K562 (cell line): ENCODE measurements at regions not wholly inside any gene's neighbourhood (a gene's known extent, or its start where the extent isn't known, plus 50 kb on each side); places are given as distances from the start of the nearest gene placed in this dataset.

Experiments used
- ATAC-seq: fragments of 200-7000 bp; cut with Tn5 transposase; 3 replicates; pipeline ENCODE4 v1.9.1; 2020; ENCODE audit warnings: moderate library complexity
- BruUV-seq: library from RNA; stranded (reverse); fragments of 400-500 nt; replicated peaks from 2 replicates; lab custom pipeline; 2021; lab: Mats Ljungman, UMichigan
- CTCF ChIA-PET: fragments of 300-600 bp; formaldehyde crosslinking; extraction: SDS; loops from one replicate; lab custom pipeline; 2021; ENCODE audit warnings: low intra/inter-chr PET ratio; lab: Yijun Ruan, JAX
- POLR2A ChIA-PET: fragments of 300-600, 350-650 bp; sonication (Branson Sonifier 250); formaldehyde crosslinking; extraction: SDS; loops from one replicate; lab custom pipeline; 2021; ENCODE audit warnings: antibody characterized with exemption, inconsistent platforms; lab: Yijun Ruan, JAX
- DNase-seq, 4 experiments: peaks; one replicate each; pipeline versions ENCODE4 v3.0.0 to v3.0.0-alpha.2; 2011 to 2018; ENCODE audit warnings: low spot score in 3 of 4, mixed read lengths in 3 of 4; ENCODE audit errors: extremely low read depth in 1 of 4
- FAIRE-seq: peaks from 2 replicates; lab custom pipeline; 2011; peaks lifted over from hg19 to GRCh38; lab: Jason Lieb, UNC
- H2AFZ ChIP-seq: 2 replicates; pipeline ENCODE4 v1.6.0; 2011; ENCODE audit warnings: low read depth, low read length, control low read depth, inconsistent platforms
- H3K27ac ChIP-seq: fragments of 200-600 bp; 3 replicates; pipeline ENCODE4 v1.8.0; 2011; ENCODE audit warnings: low read depth, mild to moderate bottlenecking, control low read depth, inconsistent platforms, low read length, moderate library complexity, mixed read lengths; ENCODE audit errors: extremely low read depth
- H3K27me3 ChIP-seq, 2 experiments: fragments of 300-600 bp in 1 of 2; 2 replicates in 1 of 2; 3 replicates in 1 of 2; pipeline versions ENCODE4 v1.6.0 to v1.8.0; 2011; ENCODE audit warnings: inconsistent platforms in 2 of 2, low read length in 2 of 2, mild to moderate bottlenecking in 1 of 2, mixed read lengths in 1 of 2, moderate library complexity in 1 of 2; ENCODE audit not compliant: control insufficient read depth in 2 of 2, insufficient read depth in 2 of 2
- H3K36me3 ChIP-seq: fragments of 300-600 bp; 3 replicates; pipeline ENCODE4 v1.8.0; 2011; ENCODE audit warnings: mild to moderate bottlenecking, low read length, inconsistent platforms; ENCODE audit not compliant: control insufficient read depth, insufficient read depth
- H3K4me1 ChIP-seq, 2 experiments: fragments of 200-600 bp in 1 of 2; replicated peaks in 1 of 2; 2 replicates in 1 of 2; 3 replicates in 1 of 2; pipeline versions ENCODE4 v1.5.1 to v1.8.0; 2011; ENCODE audit warnings: inconsistent platforms in 2 of 2, low read length in 2 of 2, mild to moderate bottlenecking in 1 of 2, mixed read lengths in 1 of 2, moderate library complexity in 1 of 2; ENCODE audit not compliant: control insufficient read depth in 2 of 2, insufficient read depth in 2 of 2
- H3K4me2 ChIP-seq: 2 replicates; pipeline ENCODE4 v1.6.1; 2011; ENCODE audit warnings: low read length, control low read depth, inconsistent platforms, mixed read lengths; ENCODE audit not compliant: insufficient read depth
- H3K4me3 ChIP-seq: fragments of 200-600 bp; sonication (generic), shearing (Covaris generic); 2 replicates; pipeline ENCODE4 v1.5.1; 2016; ENCODE audit warnings: control low read depth, inconsistent platforms
- H3K79me2 ChIP-seq: fragments of 200-600 bp; 3 replicates; pipeline ENCODE4 v1.8.0; 2011; ENCODE audit warnings: low read length, inconsistent platforms; ENCODE audit not compliant: control insufficient read depth, insufficient read depth
- H3K9ac ChIP-seq, 2 experiments: 2 replicates each; pipeline versions ENCODE4 v1.6.0 to v1.6.1; 2011; ENCODE audit warnings: low read depth in 2 of 2, low read length in 2 of 2, control low read depth in 1 of 2, inconsistent platforms in 1 of 2, mild to moderate bottlenecking in 1 of 2, mixed read lengths in 1 of 2; ENCODE audit not compliant: insufficient read depth in 1 of 2
- H3K9me1 ChIP-seq: one replicate; pipeline ENCODE4 v1.6.0; 2011; ENCODE audit warnings: inconsistent platforms, mild to moderate bottlenecking, low read length, moderate library complexity; ENCODE audit not compliant: control insufficient read depth, insufficient read depth
- H3K9me3 ChIP-seq: replicated peaks from 2 replicates; pipeline ENCODE4 v1.5.1; 2011; ENCODE audit warnings: low read depth, low read length, inconsistent platforms; ENCODE audit not compliant: control insufficient read depth, insufficient read depth
- H4K20me1 ChIP-seq: replicated peaks from 2 replicates; pipeline ENCODE4 v1.6.1; 2011; ENCODE audit warnings: low read length, inconsistent platforms, mixed read lengths; ENCODE audit not compliant: control insufficient read depth, insufficient read depth
- ZBTB1 ChIP-seq: sonication (generic); formaldehyde crosslinking; IDR thresholded peaks from 2 replicates; pipeline ENCODE4 v1.8.1; 2023; ENCODE audit warnings: missing genetic modification reagents, low read depth, mild to moderate bottlenecking, borderline replicate concordance
- ZFP30 ChIP-seq: fragments of 250-450 bp; sonication (Bioruptor Pico); IDR thresholded peaks from 2 replicates; pipeline ENCODE4 v1.8.0; 2022; ENCODE audit warnings: moderate library complexity, mild to moderate bottlenecking, inconsistent platforms, borderline replicate concordance
- WGBS: fragments of 100-300 bp; shearing (Covaris generic); methylation state at CpG from one replicate; pipeline ENCODE4 v1.1.6; 2016; ENCODE audit warnings: low coverage, mixed read lengths; ENCODE audit not compliant: insufficient coverage; ENCODE audit errors: missing lambda C conversion rate; 5-methylcytosine and 5-hydroxymethylcytosine counted together
- in situ Hi-C: fragments of 300-500 bp; cut with MboI; formaldehyde crosslinking; loops from 4 replicates; pipeline ENCODE4 v1.15.0; 2018; ENCODE audit warnings: inconsistent platforms, mixed read lengths
- intact Hi-C: fragments of 100-400 bp; cut with micrococcal nuclease; formaldehyde crosslinking; loops from 2 replicates; pipeline ENCODE4 v1.14.2; 2022

- POLR2A ChIA-PET = no interaction called here
- no peaks in the 10 kb centered on the region for H3K4me1 ChIP-seq
- no peaks in the 10 kb centered on the region for H3K36me3 ChIP-seq
- no peaks in the 10 kb centered on the region for H3K27me3 ChIP-seq
- no peaks in the 10 kb centered on the region for H3K9me1 ChIP-seq
- BruUV-seq = no TSS peak
- H3K9ac ChIP-seq = no peak overlapping the region
- DNase-seq (no peak), ATAC-seq (no peak), FAIRE-seq (no peak)
- no peak overlapping the region for H3K4me3 ChIP-seq
- no peak overlapping the region for H2AFZ ChIP-seq
- CTCF ChIA-PET = no interaction called here
- no peaks in the 10 kb centered on the region for H3K9me3 ChIP-seq
- no peak overlapping the region for H3K4me2 ChIP-seq
- no peaks in the 10 kb centered on the region for H3K79me2 ChIP-seq
- TF ChIP-seq ZBTB1 (CRISPR knock-in tag) = no peak
- TF ChIP-seq, all 486 proteins: peak for 0
- intact Hi-C loops (no loop called here), in situ Hi-C loops (no loop called here)
- H4K20me1 ChIP-seq = no peaks in the 10 kb centered on the region
- WGBS = 9% methylated on average over 14 of the region's 14 CpGs
- no peak overlapping the region for H3K27ac ChIP-seq
These were observed 491.2 kb downstream of the PYDC2 start for GRCh38 chr3:191952186-191952585.

- Histone ChIP-seq H3K4me1 (no peaks in the 10 kb centered on the region), H3K4me3 (no peak overlapping the region), H3K79me2 (no peaks in the 10 kb centered on the region), H2AFZ (no peak overlapping the region), H3K9me1 (no peaks in the 10 kb centered on the region), H3K27ac (no peak overlapping the region), H3K36me3 (no peaks in the 10 kb centered on the region), H3K4me2 (no peak overlapping the region), H3K9me3 (no peaks in the 10 kb centered on the region), H4K20me1 (no peaks in the 10 kb centered on the region), H3K27me3 (no peaks in the 10 kb centered on the region), H3K9ac (no peak overlapping the region)
- BruUV-seq = no TSS peak
- in situ Hi-C loops (no loop called here), intact Hi-C loops (no loop called here)
- CTCF ChIA-PET = no interaction called here
- FAIRE-seq (no peak), DNase-seq (no peak), ATAC-seq (no peak)
- POLR2A ChIA-PET = no interaction called here
- 23% methylated on average over 19 of the region's 21 CpGs for WGBS
- no peak for TF ChIP-seq ZFP30 (CRISPR knock-in tag)
These were observed 491.6 kb downstream of the PYDC2 start for GRCh38 chr3:191952609-191953008.
